ENCODE measurements at regions not wholly inside any gene's neighbourhood (a gene's known extent, or its start where the extent isn't known, plus 50 kb on each side); places are given as distances from the start of the nearest gene placed in this dataset.

DNA sequence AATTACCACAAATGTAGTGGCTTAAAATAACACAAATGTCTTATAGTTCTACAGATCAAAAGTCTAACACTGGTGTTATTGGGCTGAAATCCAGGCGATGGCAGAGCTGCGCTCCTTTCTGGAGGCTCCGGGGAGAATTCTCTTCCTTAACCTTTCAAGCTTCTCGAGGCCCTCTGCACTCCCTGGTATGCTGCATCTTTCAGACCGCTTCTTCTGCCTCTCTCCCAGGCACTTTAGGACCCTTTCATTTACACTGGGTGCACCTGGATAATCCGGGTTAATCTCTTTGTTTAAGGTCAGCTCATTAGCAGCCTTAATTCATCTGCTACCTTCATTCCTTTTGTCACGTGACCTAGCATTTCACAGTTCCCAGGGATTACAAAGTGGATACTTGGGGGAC, 211.3 kb upstream of the RFC3 start:
- POLR2A ChIA-PET = no interaction called here
- CTCF ChIA-PET = interaction anchor here (1.2 to 2.9 kb wide), 2 partner anchors 115 to 117 kb away, joined by 5 to 17 read pairs; no protein-coding TSS in a partner anchor
- no peak for DNase-seq (ENCODE audit: low read depth, low spot score)
- Histone ChIP-seq H3K27ac (ENCODE audit: low read depth, low read length) (no peak overlapping the region), H3K4me3 (ENCODE audit: low read depth, low read length) (no peak overlapping the region), H3K27me3 (ENCODE audit: control insufficient read depth, insufficient read depth, low read length) (no peaks in the 10 kb centered on the region), H3K9me3 (ENCODE audit: control insufficient read depth, insufficient read depth, low read length) (no peaks in the 10 kb centered on the region; the same call in 1 of the 2 replicates)
- TF ChIP-seq, protein P1, sequence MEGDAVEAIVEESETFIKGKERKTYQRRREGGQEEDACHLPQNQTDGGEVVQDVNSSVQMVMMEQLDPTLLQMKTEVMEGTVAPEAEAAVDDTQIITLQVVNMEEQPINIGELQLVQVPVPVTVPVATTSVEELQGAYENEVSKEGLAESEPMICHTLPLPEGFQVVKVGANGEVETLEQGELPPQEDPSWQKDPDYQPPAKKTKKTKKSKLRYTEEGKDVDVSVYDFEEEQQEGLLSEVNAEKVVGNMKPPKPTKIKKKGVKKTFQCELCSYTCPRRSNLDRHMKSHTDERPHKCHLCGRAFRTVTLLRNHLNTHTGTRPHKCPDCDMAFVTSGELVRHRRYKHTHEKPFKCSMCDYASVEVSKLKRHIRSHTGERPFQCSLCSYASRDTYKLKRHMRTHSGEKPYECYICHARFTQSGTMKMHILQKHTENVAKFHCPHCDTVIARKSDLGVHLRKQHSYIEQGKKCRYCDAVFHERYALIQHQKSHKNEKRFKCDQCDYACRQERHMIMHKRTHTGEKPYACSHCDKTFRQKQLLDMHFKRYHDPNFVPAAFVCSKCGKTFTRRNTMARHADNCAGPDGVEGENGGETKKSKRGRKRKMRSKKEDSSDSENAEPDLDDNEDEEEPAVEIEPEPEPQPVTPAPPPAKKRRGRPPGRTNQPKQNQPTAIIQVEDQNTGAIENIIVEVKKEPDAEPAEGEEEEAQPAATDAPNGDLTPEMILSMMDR (IDR thresholded peaks at IDR 0.05; ENCODE audit: low read depth, low read length) = no peak

DNA sequence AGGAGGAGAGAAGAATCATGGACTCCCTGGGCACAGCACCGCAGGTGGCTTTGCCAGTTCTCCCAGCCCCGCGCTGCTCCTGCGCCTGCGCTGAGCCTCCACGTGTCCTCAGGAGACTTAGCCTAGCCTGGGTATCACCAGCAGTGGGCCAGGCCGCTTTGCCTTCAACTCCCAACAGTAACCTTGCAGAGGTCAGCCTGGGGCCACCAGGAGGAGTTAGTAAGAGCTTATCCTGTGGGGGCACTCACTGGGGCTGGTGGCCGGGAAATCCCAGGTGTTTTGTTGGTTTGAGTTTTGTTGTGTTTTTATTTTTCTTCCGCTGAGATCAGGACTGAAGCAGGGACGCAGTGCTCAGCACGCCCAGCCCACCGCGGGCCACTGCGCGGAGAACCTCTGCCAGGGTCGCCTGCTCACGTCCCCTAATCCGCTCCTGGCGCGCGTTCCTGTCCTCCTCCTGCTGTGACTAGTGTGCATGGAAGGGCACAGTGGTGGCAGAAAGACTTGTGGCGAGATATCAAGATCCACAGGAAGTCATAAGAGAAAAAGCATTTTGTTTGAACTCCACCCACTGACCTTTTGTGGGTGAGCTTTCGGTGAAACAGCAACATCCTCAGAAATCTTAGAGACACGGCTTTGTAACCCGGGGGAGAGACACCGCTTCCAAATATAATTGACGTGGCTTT, 207.4 kb upstream of the RFC3 start:
- no peak for DNase-seq (ENCODE audit: low read depth, low spot score)
- CTCF ChIA-PET = no interaction called here
- TF ChIP-seq, protein P1 (IDR thresholded peaks at IDR 0.05; ENCODE audit: low read depth, low read length) = no peak
- no peaks in the 10 kb centered on the region; the same call in 1 of the 2 replicates for H3K9me3 ChIP-seq (ENCODE audit: control insufficient read depth, insufficient read depth, low read length)
- H3K27me3 ChIP-seq (ENCODE audit: control insufficient read depth, insufficient read depth, low read length) = no peaks in the 10 kb centered on the region
- H3K4me3 ChIP-seq (ENCODE audit: low read depth, low read length) = peak overlapping the region; percentile 10; the same call in 1 of the 2 replicates
- H3K27ac ChIP-seq (ENCODE audit: low read depth, low read length) = peak overlapping the region; percentile 52
- POLR2A ChIA-PET = interaction anchor here (0.7 kb wide), 1 partner anchor 32 kb away, joined by 4 read pairs; no protein-coding TSS in a partner anchor

DNA sequence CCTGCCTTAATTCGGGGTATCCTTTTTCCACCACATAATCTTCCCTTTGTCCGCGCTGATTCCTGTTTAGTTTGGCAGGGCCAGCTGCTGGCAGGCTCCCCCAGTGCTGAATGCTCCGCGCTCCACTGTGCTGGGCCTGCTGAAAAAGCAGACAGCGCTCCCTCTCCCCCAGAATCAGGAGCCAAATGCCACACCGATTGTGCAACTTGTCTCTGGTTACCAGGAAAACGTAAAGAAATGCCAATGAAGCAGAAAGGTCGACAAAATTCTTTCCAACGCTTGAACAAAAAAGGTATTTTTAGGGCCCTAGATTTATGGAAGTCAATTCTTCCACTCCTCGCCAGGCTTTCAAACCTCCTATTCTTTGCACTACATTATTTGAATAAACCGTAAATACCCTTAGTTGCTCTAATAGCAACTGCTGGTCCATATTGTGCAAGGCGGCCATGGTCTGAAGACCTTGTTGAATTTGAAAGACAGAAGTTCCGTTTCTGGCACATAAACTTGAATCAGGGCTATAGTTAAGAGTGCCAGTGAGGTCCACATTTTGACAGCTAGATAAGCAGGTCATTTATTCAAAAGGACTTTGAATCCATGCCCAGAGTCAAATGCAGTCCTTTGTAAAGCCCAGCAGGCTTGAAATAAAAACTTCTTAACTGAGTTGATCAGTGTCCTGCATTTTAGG, 206.7 kb upstream of the RFC3 start:
- H3K27me3 ChIP-seq (ENCODE audit: control insufficient read depth, insufficient read depth, low read length) = no peaks in the 10 kb centered on the region
- ChIA-PET CTCF (no interaction called here), POLR2A (interaction anchor here (0.7 kb wide), 1 partner anchor 31 kb away, joined by 4 read pairs; no protein-coding TSS in a partner anchor)
- no peaks in the 10 kb centered on the region; the same call in 1 of the 2 replicates for H3K9me3 ChIP-seq (ENCODE audit: control insufficient read depth, insufficient read depth, low read length)
- peak overlapping the region; percentile 52 for H3K27ac ChIP-seq (ENCODE audit: low read depth, low read length)
- TF ChIP-seq, protein P1 (IDR thresholded peaks at IDR 0.05; ENCODE audit: low read depth, low read length) = no peak
- DNase-seq (ENCODE audit: low read depth, low spot score) = peak; percentile 23
- peak overlapping the region; percentile 10; the same call in 1 of the 2 replicates for H3K4me3 ChIP-seq (ENCODE audit: low read depth, low read length)

DNA sequence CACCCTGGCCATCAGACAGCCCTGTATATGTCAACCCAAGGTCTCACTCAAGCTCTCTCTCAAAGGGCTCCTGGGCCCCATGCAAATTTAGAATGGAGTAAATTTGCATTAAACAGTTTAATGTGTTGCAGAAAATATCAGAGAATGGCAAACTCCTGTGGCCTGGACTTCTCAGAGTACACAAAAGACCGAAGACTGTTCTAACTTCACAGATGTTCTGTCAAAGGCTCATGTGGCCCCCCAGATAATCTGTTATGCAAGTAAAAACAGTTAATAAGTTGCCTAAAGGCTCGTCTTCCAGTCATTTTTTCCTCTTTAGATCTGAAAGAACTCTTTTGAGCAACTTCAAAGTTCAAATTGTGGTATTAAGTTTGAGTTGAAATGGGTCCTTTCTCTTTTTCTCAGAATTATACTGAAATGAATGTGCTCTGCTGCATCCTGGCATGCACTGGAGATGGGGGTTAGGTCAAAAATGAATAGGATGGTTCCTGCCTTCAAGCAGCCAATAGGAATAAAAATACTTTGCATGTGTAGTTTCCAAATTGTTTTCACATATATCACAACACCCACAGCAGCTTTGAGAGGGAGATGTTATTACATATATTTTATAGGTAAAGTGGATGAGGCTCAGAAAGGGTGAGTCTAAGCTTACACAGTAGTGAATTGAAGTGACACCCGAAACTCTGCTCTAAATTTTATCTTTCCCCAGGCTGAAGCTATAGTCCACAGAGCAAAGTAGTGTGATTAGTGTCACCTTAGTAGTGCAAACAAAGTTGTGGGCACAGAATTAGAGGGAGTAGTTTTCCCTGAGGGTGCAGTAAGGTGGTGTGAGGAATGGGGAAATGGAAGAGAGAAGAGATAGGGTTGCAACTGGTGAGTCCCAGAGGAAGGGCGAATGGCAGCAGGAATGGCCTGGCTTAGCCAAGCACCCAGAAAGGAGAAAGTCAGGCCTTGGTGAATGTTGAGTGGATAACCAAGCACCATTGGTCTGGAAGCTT, 205.0 kb upstream of the RFC3 start:
- no peaks in the 10 kb centered on the region for H3K27me3 ChIP-seq (ENCODE audit: control insufficient read depth, insufficient read depth, low read length)
- ChIA-PET POLR2A (no interaction called here), CTCF (no interaction called here)
- no peak for DNase-seq (ENCODE audit: low read depth, low spot score)
- TF ChIP-seq, protein P1 (IDR thresholded peaks at IDR 0.05; ENCODE audit: low read depth, low read length) = no peak
- H3K4me3 ChIP-seq (ENCODE audit: low read depth, low read length) = no peak overlapping the region
- peak overlapping the region; percentile 2 for H3K27ac ChIP-seq (ENCODE audit: low read depth, low read length)
- H3K9me3 ChIP-seq (ENCODE audit: control insufficient read depth, insufficient read depth, low read length) = no peaks in the 10 kb centered on the region; the same call in 1 of the 2 replicates

Data from AG04450 (cell line).